ENCODE measurements at regions not wholly inside any gene's neighbourhood (a gene's known extent, or its start where the extent isn't known, plus 50 kb on each side); places are given as distances from the start of the nearest gene placed in this dataset.

DNA sequence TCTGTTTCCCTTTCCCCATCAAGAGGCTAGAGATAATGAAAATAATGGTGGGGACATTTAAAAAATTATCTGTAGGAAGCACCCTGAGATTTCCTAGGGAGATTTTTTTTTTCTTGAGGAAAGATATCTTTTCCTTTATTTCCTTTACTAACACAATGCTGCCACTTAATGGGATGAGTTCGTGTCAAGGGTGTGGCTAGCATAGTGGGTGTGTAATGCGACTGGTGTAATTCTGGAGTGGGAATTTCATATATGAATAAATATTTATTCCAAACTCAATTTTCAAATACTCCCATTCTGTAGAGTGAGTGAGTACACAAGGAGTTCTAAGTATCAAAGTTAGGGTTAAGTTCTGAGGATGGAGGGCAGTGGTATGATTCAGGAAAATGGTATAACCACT lies 66.1 kb upstream of the GALNT15 start:
- H3K9me3 Mint-ChIP-seq, result no peaks in the 10 kb centered on the region
- no peak overlapping the region for H3K27ac ChIP-seq (ENCODE audit: low read length)
- no peak overlapping the region for H3K27ac Mint-ChIP-seq
- no peak for TF ChIP-seq CTCF (IDR thresholded peaks at IDR 0.05)
- no peaks in the 10 kb centered on the region for H3K4me1 Mint-ChIP-seq
- ATAC-seq, result no peak
- DNase-seq, result no peak
- peaks cover 0 to 12% of the 10 kb centered on the region in 2 donors for H3K27me3 Mint-ChIP-seq (ENCODE audit: low read depth in 2 of 2)
- H3K4me3 Mint-ChIP-seq, result no peak overlapping the region
- H3K36me3 ChIP-seq (ENCODE audit: control insufficient read depth, insufficient read depth, low read length), result no peaks in the 10 kb centered on the region
- no peaks in the 10 kb centered on the region for H3K4me1 ChIP-seq (ENCODE audit: control insufficient read depth, insufficient read depth, low read length)
- WGBS (ENCODE audit: insufficient coverage), result no CpG with 5 or more reads among the region's 2 CpGs
- intact Hi-C loops (cut with micrococcal nuclease), result no loop called here
- H3K4me3 ChIP-seq (ENCODE audit: low read length), result no peak overlapping the region
- no peaks in the 10 kb centered on the region for H3K27me3 ChIP-seq (ENCODE audit: control insufficient read depth, insufficient read depth, low read length)
- H3K36me3 Mint-ChIP-seq, result no peaks in the 10 kb centered on the region
- no peaks in the 10 kb centered on the region for H3K9me3 ChIP-seq (ENCODE audit: control insufficient read depth, insufficient read depth, low read length)

GRCh38 chr3:16109929-16110328 lies 64.6 kb upstream of the GALNT15 start:
- no peaks in the 10 kb centered on the region for H3K4me1 ChIP-seq (ENCODE audit: control insufficient read depth, insufficient read depth, low read length)
- Mint-ChIP-seq H3K27ac (no peak overlapping the region), H3K4me3 (no peak overlapping the region), H3K9me3 (no peaks in the 10 kb centered on the region), H3K36me3 (no peaks in the 10 kb centered on the region), H3K4me1 (no peaks in the 10 kb centered on the region), H3K27me3 (ENCODE audit: low read depth in 2 of 2) (peaks cover 0 to 12% of the 10 kb centered on the region in 2 donors)
- no peak for TF ChIP-seq CTCF (IDR thresholded peaks at IDR 0.05)
- no peak for DNase-seq
- ATAC-seq, result no peak
- no peaks in the 10 kb centered on the region for H3K36me3 ChIP-seq (ENCODE audit: control insufficient read depth, insufficient read depth, low read length)
- 78% methylated on average over 3 of the region's 3 CpGs for WGBS (ENCODE audit: insufficient coverage)
- intact Hi-C loops (cut with micrococcal nuclease), result no loop called here
- H3K9me3 ChIP-seq (ENCODE audit: control insufficient read depth, insufficient read depth, low read length), result no peaks in the 10 kb centered on the region
- no peak overlapping the region for H3K4me3 ChIP-seq (ENCODE audit: low read length)
- H3K27me3 ChIP-seq (ENCODE audit: control insufficient read depth, insufficient read depth, low read length), result no peaks in the 10 kb centered on the region
- no peak overlapping the region for H3K27ac ChIP-seq (ENCODE audit: low read length)

DNA sequence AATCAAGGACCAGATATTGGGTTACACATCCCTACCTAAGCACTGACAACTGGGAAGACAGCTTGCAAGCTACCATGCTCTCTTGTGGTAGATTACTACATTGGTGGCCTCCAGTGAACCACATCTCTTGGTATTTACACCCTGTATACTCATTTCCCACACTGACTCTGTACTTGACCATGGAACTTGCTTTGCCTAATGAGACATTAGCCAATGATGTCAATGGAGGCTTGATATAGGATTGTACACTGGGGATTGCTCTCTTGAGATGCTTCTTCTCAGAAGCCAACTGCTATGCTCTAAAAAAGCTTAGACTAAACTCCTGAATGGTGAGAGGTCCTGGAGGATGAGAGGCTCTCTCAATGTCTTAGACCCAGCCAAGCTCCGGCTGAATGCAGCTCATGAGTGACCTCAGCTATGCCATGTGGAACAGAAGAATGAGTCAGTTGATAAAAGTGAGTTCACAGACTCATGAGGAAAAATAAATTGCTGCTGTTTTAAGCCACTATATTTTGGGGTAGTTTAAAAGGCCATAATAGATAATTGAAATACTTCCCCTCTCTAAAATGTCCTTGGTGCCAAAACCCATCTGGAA lies 61.5 kb upstream of the GALNT15 start:
- Mint-ChIP-seq H3K36me3 (no peaks in the 10 kb centered on the region), H3K27ac (no peak overlapping the region), H3K9me3 (no peaks in the 10 kb centered on the region), H3K27me3 (ENCODE audit: low read depth in 2 of 2) (no peaks in the 10 kb centered on the region), H3K4me1 (no peaks in the 10 kb centered on the region), H3K4me3 (no peak overlapping the region)
- 82% methylated on average over 1 of the region's 1 CpG for WGBS (ENCODE audit: insufficient coverage)
- Histone ChIP-seq H3K36me3 (ENCODE audit: control insufficient read depth, insufficient read depth, low read length) (no peaks in the 10 kb centered on the region), H3K4me1 (ENCODE audit: control insufficient read depth, insufficient read depth, low read length) (no peaks in the 10 kb centered on the region), H3K27ac (ENCODE audit: low read length) (no peak overlapping the region), H3K9me3 (ENCODE audit: control insufficient read depth, insufficient read depth, low read length) (no peaks in the 10 kb centered on the region), H3K27me3 (ENCODE audit: control insufficient read depth, insufficient read depth, low read length) (no peaks in the 10 kb centered on the region), H3K4me3 (ENCODE audit: low read length) (no peak overlapping the region)
- intact Hi-C loops (cut with micrococcal nuclease), result no loop called here
- TF ChIP-seq CTCF (IDR thresholded peaks at IDR 0.05), result no peak
- ATAC-seq, result no peak
- DNase-seq, result no peak

GRCh38 chr3:16113704-16114103 lies 60.8 kb upstream of the GALNT15 start:
- Histone ChIP-seq H3K4me3 (ENCODE audit: low read length) (no peak overlapping the region), H3K4me1 (ENCODE audit: control insufficient read depth, insufficient read depth, low read length) (no peaks in the 10 kb centered on the region), H3K27ac (ENCODE audit: low read length) (no peak overlapping the region), H3K27me3 (ENCODE audit: control insufficient read depth, insufficient read depth, low read length) (no peaks in the 10 kb centered on the region), H3K36me3 (ENCODE audit: control insufficient read depth, insufficient read depth, low read length) (no peaks in the 10 kb centered on the region), H3K9me3 (ENCODE audit: control insufficient read depth, insufficient read depth, low read length) (no peaks in the 10 kb centered on the region)
- intact Hi-C loops (cut with micrococcal nuclease), result no loop called here
- DNase-seq (no peak), ATAC-seq (no peak)
- H3K27ac Mint-ChIP-seq, result no peak overlapping the region
- 79% methylated on average over 3 of the region's 3 CpGs for WGBS (ENCODE audit: insufficient coverage)
- H3K36me3 Mint-ChIP-seq, result no peaks in the 10 kb centered on the region
- no peaks in the 10 kb centered on the region for H3K9me3 Mint-ChIP-seq
- H3K4me3 Mint-ChIP-seq, result no peak overlapping the region
- TF ChIP-seq CTCF (IDR thresholded peaks at IDR 0.05), result no peak
- no peaks in the 10 kb centered on the region for H3K4me1 Mint-ChIP-seq
- H3K27me3 Mint-ChIP-seq (ENCODE audit: low read depth in 2 of 2), result no peaks in the 10 kb centered on the region
